GM18498 (cell line): ENCODE measurements at regions not wholly inside any gene's neighbourhood (a gene's known extent, or its start where the extent isn't known, plus 50 kb on each side); places are given as distances from the start of the nearest gene placed in this dataset.

Source experiments
- ATAC-seq: cut with Tn5 transposase; IDR thresholded peaks from one replicate; pipeline ENCODE4 v1.9.1; 2021; ENCODE audit warnings: mild to moderate bottlenecking, moderate library complexity; ENCODE audit not compliant: unreplicated experiment

GRCh38 chr12:40615590-40615989, 76.6 kb upstream of the CNTN1 start:
- no peak for ATAC-seq

- no peak for ATAC-seq
These were observed 75.8 kb upstream of the CNTN1 start for GRCh38 chr12:40616383-40616915.

- no peak for ATAC-seq
These were observed 73.6 kb upstream of the CNTN1 start for GRCh38 chr12:40618636-40619035.

DNA sequence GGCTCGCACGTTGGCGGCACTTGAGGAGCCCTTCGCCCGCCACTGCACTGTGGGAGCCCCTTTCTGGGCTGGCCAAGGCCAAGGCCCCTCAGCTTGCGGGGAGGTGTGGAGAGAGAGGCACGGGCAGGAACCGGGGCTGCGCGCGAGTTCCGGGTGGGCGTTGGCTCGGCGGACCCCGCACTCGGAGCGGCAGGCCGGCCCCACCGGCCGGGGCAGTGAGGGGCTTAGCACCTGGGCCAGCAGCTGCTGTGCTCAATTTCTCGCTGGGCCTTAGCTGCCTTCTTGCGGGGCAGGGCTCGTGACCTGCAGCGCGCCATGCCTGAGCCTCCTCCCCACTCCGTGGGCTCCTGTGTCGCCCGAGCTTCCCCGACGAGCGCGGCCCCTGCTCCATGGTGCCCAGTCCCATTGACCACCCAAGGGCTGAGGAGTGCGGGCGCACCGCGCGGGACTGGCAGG, 71.6 kb upstream of the CNTN1 start:
- no peak for ATAC-seq

DNA sequence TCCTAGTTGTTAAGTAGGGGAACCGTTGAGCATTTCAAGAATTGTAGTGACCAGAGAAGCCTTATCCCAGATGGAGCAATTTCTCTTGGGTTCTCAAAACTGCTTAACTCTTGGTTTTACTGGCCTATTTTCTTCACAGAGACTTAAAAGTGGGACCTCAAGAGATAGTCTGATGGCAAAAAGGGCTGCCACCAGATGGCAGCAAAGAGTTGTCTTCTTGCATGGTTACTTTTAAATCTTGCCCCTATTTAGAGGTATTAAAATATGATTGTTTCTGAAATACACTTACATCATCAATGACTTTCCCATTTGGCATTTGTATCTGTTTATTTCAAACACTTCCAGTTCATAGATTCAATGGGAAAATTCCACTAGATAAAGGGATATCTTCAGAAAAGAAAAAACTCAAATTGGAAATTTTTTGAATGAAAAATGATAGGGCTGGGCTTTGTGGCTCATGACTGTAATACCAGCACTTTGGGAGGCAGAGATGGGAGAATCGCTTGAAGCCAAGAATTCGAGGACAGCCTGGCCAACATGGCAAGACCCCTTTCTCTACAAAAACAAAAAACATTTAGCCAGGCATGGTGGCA, 69.9 kb upstream of the CNTN1 start:
- ATAC-seq: peak; percentile 57

DNA sequence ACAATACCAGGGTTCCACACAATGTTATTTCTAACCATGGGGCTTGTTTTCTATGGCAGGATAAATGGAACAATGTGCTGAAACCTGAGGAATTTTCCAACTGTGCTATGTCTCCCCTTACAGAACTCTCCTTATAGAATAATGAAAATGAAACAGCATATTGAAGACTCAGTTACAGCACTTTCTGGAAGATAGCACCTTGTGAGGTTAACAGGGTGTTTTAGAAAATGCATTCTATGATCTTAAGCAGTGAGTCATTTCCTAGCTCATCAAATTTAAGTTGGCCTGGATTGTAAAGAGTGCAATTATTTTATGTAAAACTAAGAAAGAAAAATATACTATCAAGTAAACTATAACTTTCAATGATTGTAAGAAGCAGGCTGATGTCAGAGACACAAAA, 60.1 kb upstream of the CNTN1 start:
- no peak for ATAC-seq

- ATAC-seq: no peak
These were observed 59.3 kb upstream of the CNTN1 start for GRCh38 chr12:40632933-40633332.

DNA sequence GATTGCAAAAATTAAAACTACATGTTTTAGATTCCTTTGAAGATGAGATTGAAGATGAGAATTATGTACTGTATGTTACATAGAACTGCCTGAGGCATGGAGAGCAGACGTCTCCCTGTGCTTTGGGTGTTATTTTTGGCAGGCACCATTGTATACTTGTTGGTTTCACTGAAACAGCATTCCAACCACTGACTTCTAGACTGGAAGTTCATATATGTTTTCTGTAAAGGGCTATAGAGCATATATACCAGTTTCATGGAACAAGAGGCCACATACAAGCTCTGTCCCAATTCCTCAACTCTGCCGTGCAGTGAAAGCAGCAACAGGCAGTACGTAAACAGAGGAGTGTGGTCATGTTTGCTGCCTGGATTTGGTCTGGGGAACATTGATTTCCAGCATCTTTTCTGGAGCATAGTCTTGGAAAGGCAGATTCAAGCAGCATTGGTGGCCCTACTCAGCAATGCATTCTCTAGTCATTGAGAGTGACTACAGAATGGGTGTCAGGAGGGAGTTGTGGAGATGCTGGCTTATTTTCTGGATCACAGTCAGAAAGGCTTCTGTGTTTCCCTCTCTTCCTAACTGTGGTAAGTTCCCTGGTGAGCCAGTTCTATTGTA, 57.6 kb upstream of the CNTN1 start:
- ATAC-seq: no peak

GRCh38 chr12:40635141-40635731, 57.0 kb upstream of the CNTN1 start:
- ATAC-seq: no peak
